Transverse colon (tissue), 3 donors: ENCODE measurements at regions not wholly inside any gene's neighbourhood (a gene's known extent, or its start where the extent isn't known, plus 50 kb on each side); places are given as distances from the start of the nearest gene placed in this dataset.

Source experiments
- CTCF ChIP-seq, 5 experiments: fragments of 200-600 bp in 3 of 5; fragments of 450-650 bp in 2 of 5; sonication (generic) in 3 of 5; IDR thresholded peaks; 1 replicate in 2 of 5; 2 replicates in 3 of 5; pipeline ENCODE4 v1.5.1; 2016 to 2017; ENCODE audit warnings: antibody characterized with exemption in 5 of 5, inconsistent platforms in 3 of 5, mild to moderate bottlenecking in 2 of 5, moderate library complexity in 1 of 5
- EP300 ChIP-seq: sonication (generic); formaldehyde crosslinking; IDR thresholded peaks from one replicate; pipeline ENCODE4 v1.6.1; 2017; ENCODE audit warnings: antibody characterized with exemption, low read depth

- TF ChIP-seq EP300 (no peak), CTCF (IDR thresholded peaks at IDR 0.05) (no peak)
Measured at GRCh38 chr6:77180326-77180725, 283.0 kb downstream of the HTR1B start.
